ENCODE measurements at regions not wholly inside any gene's neighbourhood (a gene's known extent, or its start where the extent isn't known, plus 50 kb on each side); places are given as distances from the start of the nearest gene placed in this dataset.

DNA sequence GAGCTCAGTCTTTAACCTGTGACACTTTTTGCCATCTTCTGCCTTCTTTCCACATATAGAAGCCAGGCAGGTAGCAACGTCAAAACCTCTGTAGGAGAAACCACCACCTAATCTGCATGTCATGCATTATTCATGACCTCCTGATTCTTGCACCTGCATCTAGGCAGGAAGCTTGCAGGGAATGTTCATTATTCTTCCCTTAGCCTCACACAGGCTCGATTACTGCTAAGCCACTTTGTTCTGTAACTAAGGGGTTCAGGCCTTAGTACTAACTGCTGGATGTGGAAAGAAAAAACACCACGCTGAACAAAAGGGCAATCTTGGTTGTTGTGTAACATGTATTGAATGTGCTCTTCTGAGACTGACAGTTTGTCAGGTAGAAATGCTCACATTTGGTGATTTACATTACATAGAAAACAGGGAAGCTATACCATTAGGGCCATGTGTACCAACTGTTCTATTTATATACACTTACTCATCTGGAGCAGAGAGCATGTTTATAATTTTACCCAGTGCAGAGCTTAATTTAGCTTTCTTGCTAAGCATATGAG lies 366.9 kb downstream of the KLF12 start:
- in situ Hi-C loops (cut with MboI; ENCODE audit: low sequenced_read_pairs) = no loop called here

GRCh38 chr13:73765651-73766384 lies 368.4 kb downstream of the KLF12 start:
- in situ Hi-C loops (cut with MboI; ENCODE audit: low sequenced_read_pairs) = no loop called here

DNA sequence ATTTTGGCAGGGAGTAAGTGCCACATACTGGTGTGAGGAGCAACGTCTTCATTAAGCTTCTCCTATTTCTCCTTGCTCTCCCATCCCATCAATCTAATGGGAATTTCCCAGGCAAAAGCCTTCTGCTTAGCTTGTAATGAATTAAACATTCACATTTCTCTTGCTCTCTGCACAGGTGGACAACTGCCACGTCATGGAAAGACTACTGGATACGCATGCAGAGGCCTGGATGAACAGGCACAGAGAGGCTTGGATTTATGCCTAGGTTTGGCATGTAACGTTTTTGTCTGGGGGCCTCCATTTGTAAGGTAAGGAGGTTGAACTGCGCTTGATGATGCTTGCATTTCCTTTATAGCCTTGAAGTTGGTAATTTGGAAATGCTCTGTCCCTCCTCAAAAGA lies 374.8 kb downstream of the KLF12 start:
- in situ Hi-C loops (cut with MboI; ENCODE audit: low sequenced_read_pairs) = no loop called here

- in situ Hi-C loops (cut with MboI; ENCODE audit: low sequenced_read_pairs) = no loop called here
Measured at GRCh38 chr13:73757481-73758233, 376.5 kb downstream of the KLF12 start.

- in situ Hi-C loops (cut with MboI; ENCODE audit: low sequenced_read_pairs) = no loop called here
Measured at GRCh38 chr13:73754727-73755292, 379.4 kb downstream of the KLF12 start.

DNA sequence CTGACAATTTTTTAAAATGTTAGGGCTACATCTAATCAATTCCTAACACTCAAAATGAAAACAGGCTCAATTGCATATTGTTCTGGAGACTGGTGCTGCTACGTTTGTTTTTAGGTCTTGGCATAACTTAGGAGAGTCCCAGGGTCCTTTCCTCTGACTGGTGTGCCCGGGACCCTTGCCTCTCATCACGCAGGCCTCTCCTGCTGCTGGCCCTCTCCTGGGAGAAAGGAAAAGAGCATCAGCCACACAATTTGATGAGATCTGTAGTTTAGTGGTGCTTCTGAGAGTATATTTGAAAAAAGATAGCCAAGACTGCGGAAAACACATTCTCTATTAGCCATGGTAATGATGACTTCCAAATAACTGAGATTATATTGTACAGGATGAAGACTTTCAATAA lies 380.0 kb downstream of the KLF12 start:
- in situ Hi-C loops (cut with MboI; ENCODE audit: low sequenced_read_pairs) = no loop called here

DNA sequence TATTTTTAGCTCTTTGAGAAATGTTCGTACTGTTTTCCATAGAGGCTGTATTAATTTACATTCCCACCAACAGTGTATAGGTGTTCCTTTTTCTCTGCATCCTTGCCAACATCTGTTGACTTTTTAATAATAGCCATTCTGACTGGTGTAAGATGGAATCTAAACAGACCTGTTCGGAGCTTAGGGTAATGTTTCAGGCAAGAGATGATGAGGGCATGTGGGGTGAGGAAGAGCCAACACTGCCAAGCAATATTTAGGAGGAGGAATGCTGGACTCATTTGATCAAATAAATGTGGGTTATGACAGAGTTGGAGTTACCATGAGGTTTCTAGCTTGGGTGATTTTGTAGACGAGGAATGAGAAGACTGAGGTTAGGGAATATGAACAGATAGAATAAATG lies 382.9 kb downstream of the KLF12 start:
- in situ Hi-C loops (cut with MboI; ENCODE audit: low sequenced_read_pairs) = no loop called here

GRCh38 chr13:73748404-73748803 lies 385.8 kb downstream of the KLF12 start:
- in situ Hi-C loops (cut with MboI; ENCODE audit: low sequenced_read_pairs) = no loop called here

DNA sequence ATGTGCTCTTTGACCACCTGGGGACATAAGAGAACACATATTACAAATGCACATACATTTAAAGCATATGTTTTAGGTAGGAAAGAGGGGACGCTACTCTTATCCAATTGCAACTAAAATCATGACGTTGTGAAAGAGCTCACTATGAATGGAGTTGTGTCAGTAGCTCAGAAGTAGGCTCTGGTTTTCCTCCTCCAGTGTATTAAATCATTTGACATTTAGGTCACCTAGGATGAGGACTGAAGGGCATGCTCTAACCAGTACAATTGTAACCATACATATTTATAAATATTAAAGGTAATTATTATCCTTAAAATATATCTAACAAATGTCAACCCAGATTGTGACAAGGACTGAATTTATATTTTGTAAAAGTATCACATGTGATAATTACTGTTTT lies 389.0 kb downstream of the KLF12 start:
- in situ Hi-C loops (cut with MboI; ENCODE audit: low sequenced_read_pairs) = no loop called here

GRCh38 chr13:73742982-73743381 lies 391.2 kb downstream of the KLF12 start:
- in situ Hi-C loops (cut with MboI; ENCODE audit: low sequenced_read_pairs) = no loop called here

DNA sequence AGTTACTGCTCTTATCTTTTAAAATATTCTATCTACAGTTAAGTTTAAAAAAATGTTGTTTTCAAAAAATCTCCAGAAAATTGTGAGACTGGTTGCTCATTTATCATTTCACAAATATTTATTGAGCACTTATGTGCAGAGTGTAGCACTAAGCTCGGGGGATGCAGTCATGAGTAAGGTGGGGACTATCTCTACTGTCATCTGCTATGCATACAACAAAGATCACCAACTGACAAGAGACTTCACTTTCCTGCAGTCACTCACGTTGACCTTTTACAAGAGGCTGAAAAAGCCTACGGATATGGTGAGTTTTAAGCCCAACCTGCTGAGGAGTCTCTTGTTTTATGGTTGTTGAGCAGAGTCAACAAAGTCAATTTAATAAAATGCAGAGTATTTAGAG lies 392.5 kb downstream of the KLF12 start:
- in situ Hi-C loops (cut with MboI; ENCODE audit: low sequenced_read_pairs) = no loop called here

- in situ Hi-C loops (cut with MboI; ENCODE audit: low sequenced_read_pairs) = no loop called here
Measured at GRCh38 chr13:73741111-73741510, 393.1 kb downstream of the KLF12 start.

DNA sequence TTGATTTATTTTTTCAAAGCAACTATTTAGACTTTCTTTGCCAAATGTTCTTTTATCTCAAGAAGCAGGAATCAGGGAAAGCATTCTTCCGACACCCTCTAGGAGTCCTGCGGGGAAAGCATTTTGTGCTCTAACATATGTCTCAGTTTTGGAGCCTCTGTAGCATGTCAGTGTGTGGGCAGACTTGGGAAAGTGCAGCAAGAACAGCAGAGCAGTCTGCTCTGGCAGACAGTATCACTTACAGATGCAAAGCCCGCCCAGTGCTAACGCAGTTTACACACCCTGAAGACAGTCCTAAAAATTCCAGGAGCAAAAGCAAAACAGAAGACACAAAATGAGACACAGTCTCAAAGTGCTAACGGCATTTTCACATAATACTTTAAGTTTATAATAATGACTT lies 393.5 kb downstream of the KLF12 start:
- in situ Hi-C loops (cut with MboI; ENCODE audit: low sequenced_read_pairs) = no loop called here

GRCh38 chr13:73739394-73739793 lies 394.8 kb downstream of the KLF12 start:
- in situ Hi-C loops (cut with MboI; ENCODE audit: low sequenced_read_pairs) = no loop called here

DNA sequence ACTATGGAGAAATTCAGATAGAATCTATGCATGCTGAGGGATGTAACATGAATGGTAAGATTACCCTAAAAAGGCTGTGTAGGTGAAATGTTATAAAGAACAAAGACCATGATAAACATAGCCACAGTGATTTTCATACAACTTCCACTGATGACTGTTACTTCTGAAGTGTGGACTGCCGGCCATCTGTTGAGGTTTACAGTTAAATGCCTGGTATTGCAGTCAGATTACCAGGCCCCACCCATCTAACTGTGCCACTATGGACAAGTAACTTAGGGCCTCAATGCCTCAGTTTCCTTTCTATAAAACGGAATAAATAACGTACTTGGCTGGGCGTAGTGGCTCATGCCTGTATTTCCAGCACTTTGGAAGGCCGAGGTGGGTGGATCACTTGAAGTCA lies 395.6 kb downstream of the KLF12 start:
- in situ Hi-C loops (cut with MboI; ENCODE audit: low sequenced_read_pairs) = no loop called here

DNA sequence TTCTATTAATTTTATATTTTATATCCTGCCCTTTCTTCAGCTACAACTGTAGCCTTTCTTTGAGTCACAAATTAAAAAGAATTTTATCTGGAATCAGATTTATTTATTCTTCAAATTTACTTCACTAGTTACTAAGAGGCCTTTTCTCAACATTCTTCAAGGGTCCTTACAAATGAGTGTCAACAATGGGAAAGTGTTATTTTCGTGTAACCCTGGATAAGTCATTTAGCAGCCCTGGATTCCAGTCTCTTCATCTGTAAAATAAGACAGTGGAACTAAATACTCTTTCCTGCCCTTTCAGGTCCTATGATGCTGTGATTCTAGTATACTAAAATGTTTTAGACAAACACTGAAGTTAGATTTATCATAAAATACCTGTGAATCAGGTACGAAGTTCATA lies 397.0 kb downstream of the KLF12 start:
- in situ Hi-C loops (cut with MboI; ENCODE audit: low sequenced_read_pairs) = no loop called here

GRCh38 chr13:73733706-73734105 lies 400.5 kb downstream of the KLF12 start:
- in situ Hi-C loops (cut with MboI; ENCODE audit: low sequenced_read_pairs) = no loop called here

GRCh38 chr13:73732350-73732749 lies 401.9 kb downstream of the KLF12 start:
- in situ Hi-C loops (cut with MboI; ENCODE audit: low sequenced_read_pairs) = no loop called here

- in situ Hi-C loops (cut with MboI; ENCODE audit: low sequenced_read_pairs) = no loop called here
Measured at GRCh38 chr13:73731564-73731963, 402.6 kb downstream of the KLF12 start.

DNA sequence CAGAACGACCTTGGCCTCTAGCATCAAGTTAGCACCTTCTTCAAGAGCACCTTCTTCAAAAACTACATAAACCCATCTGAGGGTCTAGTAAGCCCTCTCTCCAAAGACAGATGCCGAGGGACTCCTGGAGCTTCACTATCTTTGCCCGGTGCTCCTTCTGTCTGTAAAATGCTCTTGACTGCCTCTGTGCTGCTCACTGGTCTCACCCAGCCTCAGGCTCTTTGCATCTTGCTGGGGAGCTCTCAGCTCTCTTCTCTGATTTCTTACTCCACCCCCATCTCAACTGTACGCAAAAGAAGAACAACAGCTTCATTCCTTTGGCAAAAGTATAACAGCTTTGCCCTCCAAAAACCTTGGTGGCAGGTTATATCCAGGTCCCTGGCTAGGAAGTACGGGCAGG lies 404.2 kb downstream of the KLF12 start:
- in situ Hi-C loops (cut with MboI; ENCODE audit: low sequenced_read_pairs) = no loop called here

GRCh38 chr13:73729046-73729445 lies 405.2 kb downstream of the KLF12 start:
- in situ Hi-C loops (cut with MboI; ENCODE audit: low sequenced_read_pairs) = no loop called here

DNA sequence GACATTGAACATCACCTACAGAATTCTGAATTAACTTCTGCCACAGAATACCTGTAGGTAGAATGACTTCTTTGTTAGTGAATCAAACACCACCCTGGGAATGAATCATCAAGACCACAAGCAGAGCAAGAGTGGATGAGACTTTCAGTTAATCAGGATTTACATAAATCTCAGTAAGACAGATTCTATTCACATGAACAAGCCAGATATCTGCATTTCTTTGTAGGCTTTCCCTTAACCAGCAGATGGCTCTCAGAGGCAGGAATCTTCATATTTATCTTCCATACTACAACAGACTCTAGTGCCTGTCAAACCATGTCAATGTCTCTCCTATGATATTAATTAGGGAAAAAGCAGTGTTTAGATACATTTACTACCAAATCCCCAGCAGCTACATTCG lies 412.1 kb downstream of the KLF12 start:
- in situ Hi-C loops (cut with MboI; ENCODE audit: low sequenced_read_pairs) = loop anchor here (25.0 kb wide), 2 partner anchors 910 to 1085 kb away; no protein-coding TSS in a partner anchor

Data from HL-60/S4 (cell line).